Mammary epithelial cell (primary cell): ENCODE measurements at regions not wholly inside any gene's neighbourhood (a gene's known extent, or its start where the extent isn't known, plus 50 kb on each side); places are given as distances from the start of the nearest gene placed in this dataset.

Experiments used
- EZH2 ChIP-seq: IDR thresholded peaks from 2 replicates; pipeline ENCODE4 v1.6.1; 2012; ENCODE audit warnings: low read length, inconsistent platforms, borderline replicate concordance
- TF ChIP-seq, protein P1 (sequence below), 2 donors: IDR thresholded peaks in 1 of 2; conservative IDR thresholded peaks in 1 of 2; 2 replicates each; pipeline ENCODE4 v1.5.1; 2011 to 2012; ENCODE audit warnings: inconsistent platforms in 2 of 2, low read length in 2 of 2, mild to moderate bottlenecking in 2 of 2, control low read depth in 1 of 2, low read depth in 1 of 2; ENCODE audit not compliant: insufficient read depth in 1 of 2; ENCODE audit errors: extremely low read depth in 1 of 2

DNA sequence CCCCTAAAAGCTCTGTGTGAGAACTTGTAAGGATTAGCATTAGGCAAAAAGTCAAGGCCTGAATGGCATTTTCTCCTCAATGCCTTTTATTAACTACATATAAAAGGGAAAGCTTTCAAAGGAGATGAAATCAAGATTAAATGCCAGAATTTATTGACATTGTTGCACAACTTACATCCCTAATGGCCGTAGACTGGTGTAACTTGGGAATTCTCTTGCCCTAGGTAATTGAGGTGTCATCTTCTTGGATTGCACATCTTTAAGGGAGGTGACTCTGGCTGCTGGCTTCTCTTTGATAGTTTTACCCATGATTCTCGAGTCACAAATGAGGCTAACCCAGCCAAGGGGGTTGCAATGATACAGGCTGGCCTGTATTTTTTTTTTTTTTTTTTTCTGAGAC, 249.1 kb downstream of the TBL1XR1 start:
- TF ChIP-seq, protein P1, sequence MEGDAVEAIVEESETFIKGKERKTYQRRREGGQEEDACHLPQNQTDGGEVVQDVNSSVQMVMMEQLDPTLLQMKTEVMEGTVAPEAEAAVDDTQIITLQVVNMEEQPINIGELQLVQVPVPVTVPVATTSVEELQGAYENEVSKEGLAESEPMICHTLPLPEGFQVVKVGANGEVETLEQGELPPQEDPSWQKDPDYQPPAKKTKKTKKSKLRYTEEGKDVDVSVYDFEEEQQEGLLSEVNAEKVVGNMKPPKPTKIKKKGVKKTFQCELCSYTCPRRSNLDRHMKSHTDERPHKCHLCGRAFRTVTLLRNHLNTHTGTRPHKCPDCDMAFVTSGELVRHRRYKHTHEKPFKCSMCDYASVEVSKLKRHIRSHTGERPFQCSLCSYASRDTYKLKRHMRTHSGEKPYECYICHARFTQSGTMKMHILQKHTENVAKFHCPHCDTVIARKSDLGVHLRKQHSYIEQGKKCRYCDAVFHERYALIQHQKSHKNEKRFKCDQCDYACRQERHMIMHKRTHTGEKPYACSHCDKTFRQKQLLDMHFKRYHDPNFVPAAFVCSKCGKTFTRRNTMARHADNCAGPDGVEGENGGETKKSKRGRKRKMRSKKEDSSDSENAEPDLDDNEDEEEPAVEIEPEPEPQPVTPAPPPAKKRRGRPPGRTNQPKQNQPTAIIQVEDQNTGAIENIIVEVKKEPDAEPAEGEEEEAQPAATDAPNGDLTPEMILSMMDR (conservative IDR thresholded peaks at IDR 0.05 in 1 of 2, IDR thresholded peaks at IDR 0.05 in 1 of 2; ENCODE audit: extremely low read depth in 1 of 2, insufficient read depth in 1 of 2, low read depth in 1 of 2, low read length in 2 of 2): no peak
- no peak for TF ChIP-seq EZH2
